Liver (tissue), 3 donors: ENCODE measurements at regions not wholly inside any gene's neighbourhood (a gene's known extent, or its start where the extent isn't known, plus 50 kb on each side); places are given as distances from the start of the nearest gene placed in this dataset.

Source experiments
- CTCF ChIP-seq: fragments of 150-350 bp; IDR thresholded peaks from 2 replicates; pipeline ENCODE4 v1.5.1; 2017; ENCODE audit warnings: improper control_type of control experiment, low read depth, low read length; ENCODE audit not compliant: missing input control
- EGR1 ChIP-seq, 2 donors: IDR thresholded peaks; 2 replicates each; pipeline ENCODE4 v1.6.1; 2016 to 2018; ENCODE audit warnings: antibody characterized with exemption in 2 of 2, low read depth in 2 of 2
- GABPA ChIP-seq, 2 donors: IDR thresholded peaks in 1 of 2; conservative IDR thresholded peaks in 1 of 2; 2 replicates each; pipeline ENCODE4 v1.6.1; 2016; ENCODE audit warnings: antibody characterized with exemption in 2 of 2, mild to moderate bottlenecking in 1 of 2, moderate library complexity in 1 of 2
- MAX ChIP-seq: IDR thresholded peaks from 2 replicates; pipeline ENCODE4 v1.6.1; 2016; ENCODE audit warnings: antibody characterized with exemption
- RAD21 ChIP-seq, 2 donors: IDR thresholded peaks; 2 replicates each; pipeline ENCODE4 v1.6.1; 2016; ENCODE audit warnings: antibody characterized with exemption in 2 of 2, mild to moderate bottlenecking in 2 of 2
- REST ChIP-seq: IDR thresholded peaks from 2 replicates; pipeline ENCODE4 v1.6.1; 2016; ENCODE audit warnings: antibody characterized with exemption, mild to moderate bottlenecking
- SP1 ChIP-seq: IDR thresholded peaks from 2 replicates; pipeline ENCODE4 v1.6.1; 2018; ENCODE audit warnings: antibody characterized with exemption, mild to moderate bottlenecking
- TAF1 ChIP-seq: conservative IDR thresholded peaks from 2 replicates; pipeline ENCODE4 v1.6.1; 2016; ENCODE audit warnings: antibody characterized with exemption, mild to moderate bottlenecking
- ZBTB33 ChIP-seq: IDR thresholded peaks from 2 replicates; pipeline ENCODE4 v1.6.1; 2016; ENCODE audit warnings: antibody characterized with exemption
- donor health status: healthy.
- donor health status: healthy.

- TF ChIP-seq SP1 (no peak), CTCF (no peak), ZBTB33 (no peak), MAX (no peak), EGR1 (IDR thresholded peaks at IDR 0.05; ENCODE audit: low read depth in 2 of 2) (no peak), GABPA (IDR thresholded peaks at IDR 0.05 in 1 of 2, conservative IDR thresholded peaks at IDR 0.05 in 1 of 2) (no peak), REST (no peak), TAF1 (no peak), RAD21 (IDR thresholded peaks at IDR 0.05) (no peak)
Measured at GRCh38 chr6:55654445-55654844, 75.5 kb upstream of the HMGCLL1 start.
